Stimulated activated CD4-positive, alpha-beta T cell treated with anti-CD3 and anti-CD28 coated beads, TNF-alpha, amount 100 ng/mL, for 48 hours (primary cell): ENCODE measurements at regions not wholly inside any gene's neighbourhood (a gene's known extent, or its start where the extent isn't known, plus 50 kb on each side); places are given as distances from the start of the nearest gene placed in this dataset.
"Not testable (repeated sequence)": the region's sequence is repeated elsewhere in the genome, so short reads cannot be mapped to it uniquely, and the experiment has no call there.

ENCODE experiments used
- DNase-seq, 3 donors: peaks; one replicate each; pipeline ENCODE4 v3.0.0-alpha.2; 2020; ENCODE audit warnings: low read depth in 3 of 3

- DNase-seq: no peak
These were observed 187.0 kb upstream of the ETV3 start for GRCh38 chr1:157325220-157325619.

GRCh38 chr1:157321972-157322371, 183.8 kb upstream of the ETV3 start:
- not testable (repeated sequence) for DNase-seq

- no peak for DNase-seq
These were observed 181.4 kb upstream of the ETV3 start for GRCh38 chr1:157319567-157319966.

DNA sequence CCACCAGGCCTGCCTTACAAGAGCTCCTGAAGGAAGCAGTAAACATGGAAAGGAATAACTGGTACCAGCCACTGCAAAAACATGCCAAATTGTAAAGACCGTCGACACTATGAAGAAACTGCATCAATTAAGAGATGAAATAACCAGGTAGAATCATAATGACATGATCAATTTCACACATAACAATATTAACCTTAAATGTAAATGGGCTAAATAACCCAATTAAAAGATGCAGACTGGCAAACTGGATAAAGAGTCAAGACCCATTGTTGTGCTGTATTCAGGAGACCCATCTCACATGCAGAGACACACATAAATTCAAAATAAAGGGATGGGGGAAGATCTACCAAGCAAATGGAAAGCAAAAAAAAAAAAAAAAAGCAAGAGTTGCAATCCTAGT, 179.0 kb upstream of the ETV3 start:
- DNase-seq: not testable (repeated sequence)

DNA sequence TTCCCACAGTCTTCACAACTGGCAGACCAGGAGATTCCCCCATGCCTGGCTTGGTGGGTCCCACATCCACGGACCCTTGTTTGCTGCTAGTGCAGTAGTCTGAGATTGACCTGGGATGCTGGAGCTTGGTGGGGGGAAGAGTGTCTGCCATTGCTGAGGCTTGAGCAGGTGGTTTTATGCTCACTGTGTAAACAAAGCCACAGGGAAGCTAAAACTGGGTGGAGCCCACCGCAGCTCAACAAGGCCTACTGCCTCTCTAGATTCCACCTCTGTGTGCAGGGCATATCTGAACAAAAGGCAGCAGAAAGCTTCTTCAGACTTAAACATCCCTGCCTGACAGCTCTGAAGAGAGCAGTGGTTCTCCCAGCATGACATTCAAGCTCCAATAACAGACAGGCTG, 177.3 kb upstream of the ETV3 start:
- no peak for DNase-seq

DNA sequence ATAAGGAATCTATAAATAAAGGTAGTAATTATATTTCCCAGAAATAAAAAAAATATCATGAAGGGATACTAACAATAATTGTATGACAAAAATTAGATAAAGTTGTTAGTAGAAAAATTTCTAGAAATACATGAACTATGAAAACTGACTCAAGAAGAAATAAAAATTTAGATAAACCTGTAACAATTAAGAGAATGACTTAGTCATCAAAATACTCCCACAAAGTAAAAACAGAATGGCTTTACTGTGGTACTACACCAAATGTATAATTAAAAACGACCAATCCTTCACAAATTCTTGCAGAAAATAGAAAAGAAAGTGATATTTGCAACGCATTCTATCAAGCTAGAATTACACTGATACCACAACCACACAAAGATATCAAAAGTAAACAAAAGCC, 176.2 kb upstream of the ETV3 start:
- no peak for DNase-seq

- DNase-seq: no peak
These were observed 175.1 kb upstream of the ETV3 start for GRCh38 chr1:157313240-157313807.

DNA sequence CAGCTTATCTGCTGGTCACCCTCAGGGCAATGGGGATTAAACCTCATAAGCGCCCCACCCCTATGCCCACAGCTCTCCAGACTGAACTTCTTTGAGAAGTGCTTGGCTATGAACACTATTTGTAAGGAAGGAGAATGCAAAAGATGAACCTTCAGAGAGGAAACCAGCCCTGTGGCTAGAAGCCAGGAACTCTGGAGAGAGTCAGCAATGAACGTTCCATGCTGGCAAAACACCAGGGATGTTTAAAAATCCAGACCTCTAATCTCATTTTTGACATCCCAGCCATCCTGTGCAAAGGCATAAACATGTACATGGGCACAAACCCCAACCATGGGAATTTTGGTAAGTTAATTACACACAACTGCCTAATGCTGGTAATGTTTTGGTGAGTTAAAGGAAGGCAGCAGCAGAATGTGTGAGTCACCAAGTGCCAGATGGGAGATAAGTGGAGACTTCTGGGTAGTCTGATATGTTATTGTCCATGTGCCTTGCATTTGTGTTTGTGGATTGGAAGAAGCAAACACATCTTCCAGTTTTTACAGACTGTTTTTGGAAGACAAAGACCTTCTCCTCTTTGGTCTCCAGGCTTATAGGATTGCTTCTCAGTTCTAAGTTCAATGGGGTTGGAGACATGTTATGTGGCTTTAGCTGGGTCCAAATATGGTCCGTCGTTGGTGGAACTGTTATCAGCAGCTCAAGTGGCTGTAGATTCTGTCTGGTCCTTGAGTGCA, 174.1 kb upstream of the ETV3 start:
- no peak for DNase-seq

DNA sequence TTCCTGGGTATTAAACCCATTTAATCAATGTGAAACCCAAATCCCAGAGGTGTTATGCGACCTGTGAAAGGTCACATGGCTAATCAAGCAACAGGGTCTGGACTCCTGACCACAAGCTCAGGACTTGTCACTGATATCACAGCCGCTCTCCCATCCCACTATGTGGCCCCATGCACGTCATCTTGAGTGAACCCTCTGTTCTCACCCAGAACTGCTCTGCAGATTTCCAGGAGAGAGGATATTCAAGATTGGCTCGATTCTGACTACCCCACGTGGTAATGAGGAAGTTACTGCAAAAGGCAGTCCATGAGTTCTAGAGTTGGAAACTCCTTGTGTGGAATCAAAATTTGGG, 173.5 kb upstream of the ETV3 start:
- DNase-seq: no peak

DNA sequence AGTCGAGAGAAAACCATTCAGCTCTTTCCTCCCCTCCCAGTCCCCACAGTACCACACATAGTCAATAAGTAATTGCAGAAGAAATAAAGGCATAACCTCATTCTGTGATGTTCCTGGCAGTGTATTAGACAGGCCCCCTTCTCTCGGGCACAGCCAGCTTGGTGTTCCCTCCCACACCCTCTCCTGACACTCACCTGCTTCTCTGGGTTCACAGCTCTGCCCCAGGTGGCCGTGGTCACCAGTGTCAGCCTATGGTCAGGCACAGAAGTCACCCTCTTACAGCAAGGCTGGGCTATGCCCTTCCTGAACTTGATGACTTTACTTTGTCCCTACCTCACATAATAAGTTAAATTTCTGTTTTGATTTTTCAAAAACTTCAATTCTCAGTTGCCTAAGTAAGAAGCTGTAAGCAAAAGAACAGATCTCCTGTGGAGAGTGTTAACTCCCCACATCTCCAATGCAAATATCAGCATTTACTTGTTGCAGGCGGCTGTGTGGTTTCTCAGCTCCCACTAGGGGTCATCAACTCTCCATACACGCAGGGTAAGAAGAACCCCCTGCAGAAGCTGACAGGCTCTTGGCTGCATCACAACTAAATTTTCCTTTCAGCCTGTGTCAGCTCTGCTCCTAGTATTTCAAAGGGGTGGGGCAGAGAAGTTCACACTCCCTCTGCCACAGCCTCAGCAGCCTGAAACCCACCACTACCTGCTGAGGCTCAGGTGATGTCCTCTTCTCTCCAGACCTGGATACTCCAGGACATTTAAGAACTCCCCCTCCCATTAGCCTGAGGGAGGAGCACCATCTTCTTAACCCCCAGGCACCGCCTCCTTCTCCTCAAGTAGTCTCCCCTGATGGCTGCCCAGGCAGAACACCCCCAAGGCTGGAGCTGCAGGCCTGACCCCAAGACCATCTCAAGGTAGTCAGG, 172.9 kb upstream of the ETV3 start:
- DNase-seq: not testable (repeated sequence)

DNA sequence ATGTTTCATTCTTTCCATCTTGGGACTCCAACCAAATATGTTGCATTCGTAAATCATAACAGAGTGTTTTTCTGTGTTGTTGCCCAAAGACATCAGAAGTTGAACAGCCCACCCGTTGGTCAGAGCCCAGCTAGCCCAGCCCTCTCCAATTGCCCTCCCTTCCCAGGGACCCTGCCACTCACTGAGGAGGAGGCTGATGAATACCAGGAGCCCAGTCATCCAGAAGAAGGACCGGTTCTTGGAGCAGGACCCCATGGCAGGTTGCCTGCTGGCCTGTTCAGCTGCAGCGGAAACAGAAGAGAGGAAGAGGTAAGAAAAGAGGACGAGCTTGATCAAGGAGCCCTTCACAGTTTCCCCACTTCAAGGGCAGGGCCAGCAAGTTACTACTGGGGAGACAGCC, 172.2 kb upstream of the ETV3 start:
- DNase-seq: no peak

GRCh38 chr1:157307491-157307890, 169.3 kb upstream of the ETV3 start:
- DNase-seq: no peak

DNA sequence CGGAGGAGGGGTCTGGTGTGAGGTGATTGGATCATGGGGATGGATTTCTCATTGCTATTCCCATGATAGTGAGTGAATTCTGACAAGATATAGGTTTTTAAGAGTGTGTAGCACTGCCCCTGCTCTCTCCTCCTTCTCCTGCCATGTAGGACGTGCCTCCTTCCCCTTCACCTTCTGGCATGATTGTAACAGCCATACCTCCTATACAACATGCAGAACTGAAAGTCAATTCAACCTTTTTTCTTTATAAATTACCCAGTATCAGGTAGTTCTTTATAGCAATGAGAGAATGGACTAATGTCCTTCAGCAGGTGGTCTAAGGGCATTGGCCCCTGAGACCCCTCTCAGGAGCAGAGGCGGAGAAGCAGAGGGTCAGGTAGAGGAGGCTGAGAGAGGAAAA, 168.7 kb upstream of the ETV3 start:
- DNase-seq: no peak

GRCh38 chr1:157304271-157304670, 166.1 kb upstream of the ETV3 start:
- DNase-seq: no peak

- no peak for DNase-seq
These were observed 164.5 kb upstream of the ETV3 start for GRCh38 chr1:157302724-157303123.

DNA sequence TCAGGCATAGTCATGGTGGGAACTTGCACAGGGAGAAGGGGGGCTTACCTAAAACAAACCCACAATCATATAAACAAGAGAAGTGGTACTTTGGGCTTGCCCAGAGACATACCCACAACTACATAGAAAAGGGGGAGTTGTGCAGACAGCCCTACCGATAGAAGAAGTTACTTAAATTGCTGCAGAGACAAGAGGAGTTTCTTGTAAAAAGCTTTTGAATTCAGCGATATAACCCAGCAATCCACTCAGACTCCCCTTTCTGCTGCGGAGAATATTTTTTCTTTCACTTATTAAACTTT, 164.0 kb upstream of the ETV3 start:
- no peak for DNase-seq

DNA sequence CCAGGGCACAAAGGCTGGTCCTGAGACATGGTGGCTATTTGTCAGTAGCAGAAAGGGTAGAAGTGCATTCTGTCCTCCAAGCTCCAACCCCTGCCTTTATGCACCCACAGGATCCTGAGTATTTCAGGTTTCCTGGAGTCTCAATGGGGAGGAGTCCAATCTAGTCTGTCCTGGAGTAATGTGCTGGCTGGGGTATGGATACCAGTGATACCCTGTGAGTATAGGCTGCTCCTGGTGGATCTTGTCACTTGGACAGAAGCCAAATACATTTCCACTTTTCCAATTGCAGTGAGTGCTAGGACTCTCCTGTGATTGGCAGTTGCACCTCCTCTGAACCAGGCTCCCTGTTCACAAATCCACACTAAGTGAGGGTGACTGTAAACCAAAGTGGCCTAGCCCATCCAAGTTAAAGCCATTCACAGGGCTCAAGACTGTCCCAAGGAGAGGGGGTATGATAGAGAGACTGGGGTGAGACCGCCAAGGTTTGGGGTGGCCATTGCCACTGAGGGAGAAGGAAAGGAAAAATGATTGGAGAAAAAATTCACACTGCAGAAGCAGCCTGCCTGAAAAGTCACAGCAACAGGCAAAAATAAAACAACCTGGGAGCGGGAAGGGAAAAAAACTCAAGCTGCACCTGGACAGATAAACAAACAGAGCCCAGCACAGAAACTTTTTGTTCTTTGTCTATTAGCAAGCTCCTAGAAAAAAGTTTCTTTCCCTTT, 163.4 kb upstream of the ETV3 start:
- no peak for DNase-seq

DNA sequence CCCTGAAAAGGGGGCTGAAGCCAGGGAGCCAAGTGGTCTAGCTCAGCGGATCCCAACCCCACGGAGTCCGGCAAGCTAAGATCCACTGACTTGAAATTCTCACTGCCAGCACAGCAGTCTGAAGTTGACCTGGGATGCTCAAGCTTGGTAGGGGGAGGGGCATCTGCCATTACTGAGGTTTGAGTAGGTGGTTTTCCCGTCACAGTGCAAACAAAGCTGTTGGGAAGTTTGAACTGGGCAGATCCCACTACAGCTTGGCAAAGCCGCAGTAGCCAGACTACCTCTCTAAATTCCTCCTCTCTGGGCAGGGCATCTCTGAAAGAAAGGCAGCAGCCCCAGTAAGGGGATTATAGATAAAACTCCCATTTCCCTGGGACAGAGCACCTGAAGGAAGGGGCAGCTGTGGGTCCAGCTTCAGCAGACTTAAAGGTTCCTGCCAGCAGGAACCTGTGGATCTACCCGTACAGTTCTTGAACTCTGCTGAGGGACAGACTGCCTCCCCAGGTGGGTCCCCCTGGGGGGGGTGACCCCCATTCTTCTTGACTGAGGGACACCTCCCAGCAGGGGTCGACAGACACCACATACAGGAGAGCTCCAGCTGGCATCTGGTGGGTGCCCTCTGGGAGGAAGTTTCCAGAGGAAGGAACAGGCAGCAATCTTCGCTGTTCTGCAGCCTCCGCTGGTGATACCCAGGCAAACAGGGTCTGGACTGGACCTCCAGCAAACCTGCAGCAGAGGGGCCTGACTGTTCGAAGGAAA, 156.4 kb upstream of the ETV3 start:
- not testable (repeated sequence) for DNase-seq

GRCh38 chr1:157292809-157293564, 154.8 kb upstream of the ETV3 start:
- no peak for DNase-seq

- DNase-seq: no peak
These were observed 154.1 kb upstream of the ETV3 start for GRCh38 chr1:157292302-157292701.

GRCh38 chr1:157291083-157291482, 152.9 kb upstream of the ETV3 start:
- no peak for DNase-seq
